Spleen (tissue), 11 donors: ENCODE measurements at regions not wholly inside any gene's neighbourhood (a gene's known extent, or its start where the extent isn't known, plus 50 kb on each side); places are given as distances from the start of the nearest gene placed in this dataset.
A peak's percentile ranks its signal among the peaks of the same experiment; 100 is the strongest.

ENCODE experiments used
- DNase-seq: peaks from one replicate; pipeline ENCODE4 v3.0.0-alpha.2; 2020
- H3K27ac ChIP-seq, 8 donors: fragments of 200-600 bp; sonication (generic) in 7 of 8; 1 replicate in 4 of 8; 2 replicates in 4 of 8; pipeline versions ENCODE4 v1.5.0 to v1.8.0; 2016 to 2021; ENCODE audit warnings: inconsistent platforms in 4 of 8, mild to moderate bottlenecking in 4 of 8, moderate library complexity in 1 of 8
- H3K27me3 ChIP-seq, 7 donors: fragments of 200-600 bp; sonication (generic) in 6 of 7; replicated peaks in 1 of 7; 1 replicate in 4 of 7; 2 replicates in 3 of 7; pipeline versions ENCODE4 v1.5.0 to v1.8.0; 2016 to 2021; ENCODE audit warnings: inconsistent platforms in 3 of 7, mild to moderate bottlenecking in 1 of 7
- H3K36me3 ChIP-seq, 6 donors: fragments of 200-600 bp; sonication (generic) in 5 of 6; 1 replicate in 4 of 6; 2 replicates in 2 of 6; pipeline versions ENCODE4 v1.5.0 to v1.8.0; 2016 to 2021; ENCODE audit warnings: inconsistent platforms in 2 of 6
- H3K4me1 ChIP-seq, 6 donors: fragments of 200-600 bp; sonication (generic) in 5 of 6; 1 replicate in 3 of 6; 2 replicates in 3 of 6; pipeline versions ENCODE4 v1.5.0 to v1.8.0; 2016 to 2021; ENCODE audit warnings: inconsistent platforms in 3 of 6
- H3K4me3 ChIP-seq, 8 donors: fragments of 200-600 bp; sonication (generic) in 7 of 8; 1 replicate in 4 of 8; 2 replicates in 4 of 8; pipeline versions ENCODE4 v1.5.0 to v1.8.0; 2016 to 2021; ENCODE audit warnings: inconsistent platforms in 4 of 8, mild to moderate bottlenecking in 4 of 8, moderate library complexity in 2 of 8
- H3K9me3 ChIP-seq, 8 donors: fragments of 200-600 bp; sonication (generic) in 7 of 8; 1 replicate in 4 of 8; 2 replicates in 4 of 8; pipeline versions ENCODE4 v1.5.0 to v1.8.0; 2016 to 2021; ENCODE audit warnings: inconsistent platforms in 4 of 8
- CTCF ChIP-seq, 11 experiments: fragments of 200-600 bp in 7 of 11; fragments of 450-650 bp in 4 of 11; sonication (generic) in 4 of 11; IDR thresholded peaks in 8 of 11; conservative IDR thresholded peaks in 3 of 11; 1 replicate in 7 of 11; 2 replicates in 4 of 11; pipeline versions ENCODE4 v1.4.0 to v1.8.0; 2016 to 2021; ENCODE audit warnings: antibody characterized with exemption in 11 of 11, inconsistent platforms in 4 of 11, mild to moderate bottlenecking in 1 of 11
- POLR2A ChIP-seq, 3 donors: fragments of 450-650 bp; IDR thresholded peaks; one replicate each; pipeline ENCODE4 v1.5.1; 2017; ENCODE audit warnings: antibody characterized with exemption in 3 of 3, mild to moderate bottlenecking in 1 of 3
- POLR2AphosphoS5 ChIP-seq, 3 donors: sonication (generic); formaldehyde crosslinking; IDR thresholded peaks; one replicate each; pipeline ENCODE4 v1.5.1; 2017; ENCODE audit warnings: antibody characterized with exemption in 3 of 3
- WGBS, 5 donors: extraction: QIAGEN DNeasy Blood & Tissue Kit in 3 of 5; methylation state at CpG; one replicate each; pipeline versions ENCODE4 v1.1.5 to v1.1.7; 2013 to 2018; 5-methylcytosine and 5-hydroxymethylcytosine counted together
- intact Hi-C: fragments of 100-400 bp; cut with DNase I; formaldehyde crosslinking; loops from one replicate; pipeline ENCODE4 v1.15.0; 2023; ENCODE audit warnings: low total_unique reads
- donor health status: healthy with polysubstance abuse.
- donor health status: DM: no; HTN: no; CAD: no; lungs with moderate emphysema.
- donor health status: DM: no; HTN: no; CAD: no.
- donor health status: Bipolar disorder and iron deficiency.
- donor health status: healthy.
- donor health status: DM: no; HTN: no; CAD: no.
- donor health status: DM: yes; HTN: yes; CAD: no.

- intact Hi-C loops: no loop called here
- H3K36me3 ChIP-seq: no peaks in the 10 kb centered on the region
- TF ChIP-seq CTCF (IDR thresholded peaks at IDR 0.05 in 8 of 11, conservative IDR thresholded peaks at IDR 0.05 in 3 of 11): no peak
- H3K27me3 ChIP-seq: no peaks in the 10 kb centered on the region
- H3K4me3 ChIP-seq: no peak overlapping the region
- no peak overlapping the region for H3K27ac ChIP-seq
- H3K4me1 ChIP-seq: no peaks in the 10 kb centered on the region
- no peaks in the 10 kb centered on the region for H3K9me3 ChIP-seq
- WGBS, 5 donors: 78 to 89% (median 85%) methylated on average over 6 of the region's 6 CpGs
- DNase-seq: no peak
These were observed 201.4 kb downstream of the IBTK start for GRCh38 chr6:82045965-82046756.

- H3K4me1 ChIP-seq: no peaks in the 10 kb centered on the region
- no peaks in the 10 kb centered on the region for H3K9me3 ChIP-seq
- no peak overlapping the region for H3K4me3 ChIP-seq
- intact Hi-C loops: no loop called here
- DNase-seq: no peak
- no peaks in the 10 kb centered on the region for H3K36me3 ChIP-seq
- no peak for TF ChIP-seq POLR2AphosphoS5 (IDR thresholded peaks at IDR 0.05)
- no peak for TF ChIP-seq POLR2A (IDR thresholded peaks at IDR 0.05)
- peak in 9 of 11 experiments; percentile 41 to 74 (median 62) for TF ChIP-seq CTCF (IDR thresholded peaks at IDR 0.05 in 8 of 11, conservative IDR thresholded peaks at IDR 0.05 in 3 of 11)
- no peaks in the 10 kb centered on the region for H3K27me3 ChIP-seq
- H3K27ac ChIP-seq: no peak overlapping the region
- WGBS, 5 donors: 39 to 56% (median 48%) methylated on average over 4 of the region's 4 CpGs
These were observed 206.9 kb downstream of the IBTK start for GRCh38 chr6:82040405-82041221.

- 75 to 92% (median 87%) methylated on average over 5 of the region's 5 CpGs for WGBS, 5 donors
- intact Hi-C loops: no loop called here
- H3K27me3 ChIP-seq: no peaks in the 10 kb centered on the region
- H3K36me3 ChIP-seq: no peaks in the 10 kb centered on the region
- no peak overlapping the region for H3K4me3 ChIP-seq
- DNase-seq: no peak
- no peaks in the 10 kb centered on the region for H3K9me3 ChIP-seq
- TF ChIP-seq CTCF (IDR thresholded peaks at IDR 0.05 in 8 of 11, conservative IDR thresholded peaks at IDR 0.05 in 3 of 11) (no peak), POLR2AphosphoS5 (IDR thresholded peaks at IDR 0.05) (no peak), POLR2A (IDR thresholded peaks at IDR 0.05) (no peak)
- H3K27ac ChIP-seq: no peak overlapping the region
- H3K4me1 ChIP-seq: no peaks in the 10 kb centered on the region
These were observed 208.9 kb downstream of the IBTK start for GRCh38 chr6:82038631-82039030.

GRCh38 chr6:82035526-82035925 is 212.0 kb downstream of the IBTK start:
- Histone ChIP-seq H3K27ac (no peak overlapping the region), H3K4me3 (no peak overlapping the region), H3K36me3 (no peaks in the 10 kb centered on the region), H3K27me3 (no peaks in the 10 kb centered on the region), H3K4me1 (no peaks in the 10 kb centered on the region), H3K9me3 (no peaks in the 10 kb centered on the region)
- TF ChIP-seq POLR2AphosphoS5 (IDR thresholded peaks at IDR 0.05): no peak
- TF ChIP-seq POLR2A (IDR thresholded peaks at IDR 0.05): no peak
- intact Hi-C loops: no loop called here
- DNase-seq: no peak
- WGBS, 5 donors: 87 to 93% (median 89%) methylated on average over 2 of the region's 2 CpGs
